GM12892 (cell line): ENCODE measurements at regions not wholly inside any gene's neighbourhood (a gene's known extent, or its start where the extent isn't known, plus 50 kb on each side); places are given as distances from the start of the nearest gene placed in this dataset.

ENCODE experiments used
- POLR2A ChIP-seq: IDR thresholded peaks from 2 replicates; pipeline ENCODE4 v1.6.1; 2011; ENCODE audit warnings: low read depth, low read length, control low read depth
- POLR2AphosphoS5 ChIP-seq: IDR thresholded peaks from 2 replicates; pipeline ENCODE4 v1.6.1; 2011; ENCODE audit warnings: low read depth, low read length, control low read depth
- TAF1 ChIP-seq: IDR thresholded peaks from 2 replicates; pipeline ENCODE4 v1.6.1; 2011; ENCODE audit warnings: low read depth, mild to moderate bottlenecking, control low read depth, low read length, borderline replicate concordance

GRCh38 chr6:1122083-1122482, 189.8 kb upstream of the FOXQ1 start:
- TF ChIP-seq POLR2A (no peak), POLR2AphosphoS5 (no peak), TAF1 (no peak)
